Lower leg skin (tissue), 3 donors: ENCODE measurements at regions not wholly inside any gene's neighbourhood (a gene's known extent, or its start where the extent isn't known, plus 50 kb on each side); places are given as distances from the start of the nearest gene placed in this dataset.

Experiments
- POLR2A ChIP-seq, 2 donors: fragments of 450-650 bp; IDR thresholded peaks; one replicate each; pipeline ENCODE4 v1.6.1; 2016 to 2017; ENCODE audit warnings: antibody characterized with exemption in 2 of 2, mild to moderate bottlenecking in 1 of 2, moderate library complexity in 1 of 2
- TF ChIP-seq, protein P1 (sequence below), 3 donors: fragments of 450-650 bp; IDR thresholded peaks; one replicate each; pipeline ENCODE4 v1.5.1; 2016; ENCODE audit warnings: antibody characterized with exemption in 3 of 3, mild to moderate bottlenecking in 3 of 3, moderate library complexity in 2 of 3

DNA sequence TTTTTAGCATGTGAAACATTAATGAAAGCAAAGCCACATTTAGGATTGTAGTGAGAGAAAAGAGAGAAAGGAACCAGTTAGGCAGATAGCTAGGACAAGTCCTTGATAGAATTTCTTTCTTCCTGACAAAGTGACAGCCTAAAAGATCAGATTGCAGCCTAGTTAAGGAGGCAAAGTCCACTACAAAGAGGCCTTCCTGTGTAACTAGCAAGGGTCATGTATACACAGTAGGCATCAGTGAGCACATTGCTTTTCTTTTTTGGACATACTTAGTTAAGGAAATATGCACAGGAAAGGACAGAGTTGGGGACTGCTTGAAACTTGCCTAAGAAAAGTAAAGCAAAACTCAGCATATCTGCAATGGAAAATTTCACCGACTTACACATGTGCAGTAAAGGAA lies 1577.5 kb downstream of the NLGN4Y start:
- TF ChIP-seq, protein P1, sequence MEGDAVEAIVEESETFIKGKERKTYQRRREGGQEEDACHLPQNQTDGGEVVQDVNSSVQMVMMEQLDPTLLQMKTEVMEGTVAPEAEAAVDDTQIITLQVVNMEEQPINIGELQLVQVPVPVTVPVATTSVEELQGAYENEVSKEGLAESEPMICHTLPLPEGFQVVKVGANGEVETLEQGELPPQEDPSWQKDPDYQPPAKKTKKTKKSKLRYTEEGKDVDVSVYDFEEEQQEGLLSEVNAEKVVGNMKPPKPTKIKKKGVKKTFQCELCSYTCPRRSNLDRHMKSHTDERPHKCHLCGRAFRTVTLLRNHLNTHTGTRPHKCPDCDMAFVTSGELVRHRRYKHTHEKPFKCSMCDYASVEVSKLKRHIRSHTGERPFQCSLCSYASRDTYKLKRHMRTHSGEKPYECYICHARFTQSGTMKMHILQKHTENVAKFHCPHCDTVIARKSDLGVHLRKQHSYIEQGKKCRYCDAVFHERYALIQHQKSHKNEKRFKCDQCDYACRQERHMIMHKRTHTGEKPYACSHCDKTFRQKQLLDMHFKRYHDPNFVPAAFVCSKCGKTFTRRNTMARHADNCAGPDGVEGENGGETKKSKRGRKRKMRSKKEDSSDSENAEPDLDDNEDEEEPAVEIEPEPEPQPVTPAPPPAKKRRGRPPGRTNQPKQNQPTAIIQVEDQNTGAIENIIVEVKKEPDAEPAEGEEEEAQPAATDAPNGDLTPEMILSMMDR (IDR thresholded peaks at IDR 0.05), result no peak
- no peak for TF ChIP-seq POLR2A (IDR thresholded peaks at IDR 0.05)
